Ramos (cell line): ENCODE measurements at regions not wholly inside any gene's neighbourhood (a gene's known extent, or its start where the extent isn't known, plus 50 kb on each side); places are given as distances from the start of the nearest gene placed in this dataset.

Experiments
- in situ Hi-C: fragments of 300-500 bp; cut with MboI; formaldehyde crosslinking; loops from one replicate; pipeline ENCODE4 v1.14.3; 2022; ENCODE audit warnings: low sequenced_read_pairs; ENCODE audit not compliant: unreplicated experiment

DNA sequence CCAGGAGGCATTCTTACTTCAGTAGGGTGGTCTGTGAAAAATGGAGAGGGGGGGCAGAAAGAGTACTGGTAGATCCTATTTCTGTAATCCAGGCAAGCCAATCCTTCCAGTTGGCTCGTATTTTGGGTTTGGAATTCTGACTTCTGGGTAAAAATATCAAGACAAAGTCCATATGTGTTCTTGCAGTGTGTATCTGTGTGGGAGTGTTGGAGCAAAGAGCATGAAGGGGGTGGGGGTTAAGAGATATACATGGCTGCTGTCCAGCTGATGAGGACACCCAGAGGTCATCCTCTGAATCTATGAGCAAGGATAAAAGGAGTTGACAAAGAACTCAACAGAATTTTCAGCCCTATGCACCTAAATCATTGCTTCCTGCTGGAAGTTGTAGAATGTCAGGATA is 375.8 kb upstream of the PIK3C3 start:
- in situ Hi-C loops: no loop called here

DNA sequence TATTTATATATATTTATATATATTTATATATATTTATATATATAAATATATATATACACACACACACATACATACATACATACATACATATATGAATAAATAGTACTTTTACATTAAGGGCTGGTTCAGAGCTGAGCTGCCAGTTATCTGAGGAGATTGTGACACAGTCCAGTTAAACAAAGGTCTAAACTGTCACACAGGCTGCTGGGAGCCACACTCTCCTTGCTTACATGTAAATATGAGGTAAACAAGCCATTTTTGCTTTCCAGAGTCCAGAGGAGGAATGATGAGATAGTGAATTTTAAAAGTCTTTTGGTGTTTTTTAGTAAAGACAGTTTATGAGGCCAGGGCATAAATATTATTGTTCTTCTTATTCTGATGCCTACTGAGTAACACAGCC is 377.5 kb upstream of the PIK3C3 start:
- in situ Hi-C loops: no loop called here

DNA sequence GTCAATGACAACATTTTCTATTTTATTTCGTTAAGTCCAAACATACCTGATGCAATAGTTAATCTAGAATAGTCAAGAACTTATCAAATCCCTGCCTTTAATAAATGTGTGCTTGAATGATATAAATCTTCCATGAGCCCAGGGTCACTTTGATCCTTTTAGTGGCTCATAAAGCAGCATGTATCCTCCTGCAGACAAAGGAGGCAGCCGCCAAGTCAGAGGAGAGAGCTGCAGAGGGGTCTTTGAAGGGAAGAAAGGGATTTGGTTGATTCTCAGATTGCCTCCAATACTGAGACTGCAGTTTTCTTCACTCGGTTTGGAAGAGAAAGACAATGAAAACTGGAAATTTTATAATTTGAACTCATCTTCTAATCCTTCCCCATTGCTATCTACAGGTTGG is 378.4 kb upstream of the PIK3C3 start:
- in situ Hi-C loops: no loop called here

DNA sequence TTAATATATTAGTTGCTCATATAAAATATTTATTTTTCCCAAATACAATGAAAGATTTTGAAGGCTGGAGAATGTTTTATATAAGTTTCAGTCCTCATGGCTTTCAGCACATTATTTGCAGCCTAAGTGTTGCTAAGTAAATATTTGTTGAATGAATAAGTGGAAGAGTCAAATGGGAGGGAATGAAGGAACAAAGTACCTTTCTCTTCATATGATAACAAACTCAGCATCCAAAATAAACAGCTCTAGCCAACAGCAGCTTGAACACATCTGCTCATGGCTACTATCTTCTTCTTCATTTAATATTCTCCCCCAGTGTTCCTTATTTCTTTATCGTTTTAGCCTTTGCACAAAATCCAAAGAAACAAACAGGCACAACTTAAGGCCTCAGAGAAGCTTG is 385.2 kb upstream of the PIK3C3 start:
- in situ Hi-C loops: no loop called here

DNA sequence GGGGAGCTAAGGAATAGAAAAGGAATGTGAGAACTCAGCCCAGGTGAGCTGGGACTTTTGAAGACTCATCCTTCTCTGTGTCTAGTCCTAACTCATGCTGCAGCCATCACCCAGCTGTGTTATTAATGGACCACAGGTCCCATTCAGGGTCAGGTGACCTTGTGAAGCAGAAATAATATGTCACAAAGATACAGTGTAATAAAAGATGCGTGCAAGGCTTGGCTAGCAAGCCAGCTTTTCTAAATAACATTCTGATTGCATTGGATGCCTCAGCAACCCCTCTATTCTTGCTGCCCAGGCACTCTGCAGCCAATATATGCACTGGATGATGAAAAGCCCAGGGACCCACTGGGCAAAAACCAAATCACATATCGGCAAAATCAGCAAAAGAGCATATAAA is 393.1 kb upstream of the PIK3C3 start:
- in situ Hi-C loops: no loop called here

DNA sequence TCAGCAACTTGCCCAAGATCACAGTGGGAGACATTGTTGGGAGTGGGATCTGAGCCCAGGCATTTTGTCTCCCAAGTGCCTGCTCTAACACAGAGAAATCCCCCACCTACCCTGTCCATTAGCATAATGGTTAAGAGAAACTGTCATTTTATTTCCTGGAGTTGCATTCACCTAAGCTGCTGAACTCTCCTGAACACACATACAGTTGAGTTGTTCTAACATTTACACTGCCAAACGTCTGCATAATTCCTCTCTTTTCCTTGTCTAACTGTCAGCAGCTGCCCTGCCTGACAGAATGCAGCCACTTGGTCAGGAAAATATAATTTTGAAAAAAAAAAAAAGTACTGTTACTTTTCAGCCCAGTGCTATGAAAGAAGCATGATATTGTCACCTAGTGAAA is 396.3 kb upstream of the PIK3C3 start:
- in situ Hi-C loops: no loop called here

DNA sequence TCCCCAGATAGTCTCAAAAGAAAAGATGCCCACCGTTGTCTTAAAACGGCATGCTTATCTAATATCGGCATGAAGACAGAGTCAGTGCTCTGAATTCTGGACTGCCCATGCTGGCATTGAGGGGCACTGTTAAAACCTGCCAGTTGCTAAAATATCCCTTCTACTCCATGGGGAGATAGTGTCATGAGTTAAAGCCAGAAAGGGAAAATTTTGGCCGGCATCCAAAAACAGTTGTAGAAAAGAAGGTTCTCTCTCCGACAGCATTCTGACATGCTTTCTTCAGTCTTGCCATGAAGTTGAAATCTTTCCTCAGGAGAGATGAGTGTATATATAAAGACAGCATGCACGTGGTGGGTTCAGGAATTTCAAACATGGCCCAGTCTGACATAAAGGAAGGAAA is 401.3 kb upstream of the PIK3C3 start:
- in situ Hi-C loops: no loop called here

DNA sequence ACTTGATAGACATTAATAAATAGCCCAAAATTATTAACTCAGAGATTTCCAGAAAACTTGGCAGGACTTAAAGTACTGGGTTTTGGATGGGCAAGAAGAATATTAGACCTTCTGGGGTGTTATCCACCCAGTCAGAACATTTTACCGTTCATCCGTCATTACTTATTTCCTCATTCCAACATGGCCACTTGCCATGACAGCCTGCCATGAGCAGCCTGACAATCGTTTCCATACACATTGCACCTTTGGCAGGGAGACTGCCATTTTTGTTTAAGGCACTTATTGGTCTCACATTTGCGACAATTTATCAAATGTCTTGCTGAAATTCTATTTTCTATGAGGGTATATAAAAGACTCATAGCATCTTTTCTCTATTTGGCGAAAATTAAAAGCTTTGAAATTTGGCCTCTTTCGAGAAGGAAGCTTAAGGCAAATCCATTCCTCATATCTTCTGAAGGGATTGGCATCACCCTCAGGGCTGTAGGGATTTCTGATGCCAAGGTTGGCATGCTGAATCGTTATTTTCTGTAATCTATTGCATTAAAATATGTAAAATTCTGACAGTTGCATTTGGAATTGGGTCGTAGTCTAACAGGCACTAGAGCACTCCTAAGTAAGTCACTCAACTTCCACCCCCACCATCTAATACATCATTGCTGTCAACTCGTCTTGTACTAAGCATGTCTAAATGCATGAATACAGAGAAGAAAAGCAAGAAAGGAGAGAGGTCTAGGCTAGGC is 406.3 kb upstream of the PIK3C3 start:
- in situ Hi-C loops: no loop called here

DNA sequence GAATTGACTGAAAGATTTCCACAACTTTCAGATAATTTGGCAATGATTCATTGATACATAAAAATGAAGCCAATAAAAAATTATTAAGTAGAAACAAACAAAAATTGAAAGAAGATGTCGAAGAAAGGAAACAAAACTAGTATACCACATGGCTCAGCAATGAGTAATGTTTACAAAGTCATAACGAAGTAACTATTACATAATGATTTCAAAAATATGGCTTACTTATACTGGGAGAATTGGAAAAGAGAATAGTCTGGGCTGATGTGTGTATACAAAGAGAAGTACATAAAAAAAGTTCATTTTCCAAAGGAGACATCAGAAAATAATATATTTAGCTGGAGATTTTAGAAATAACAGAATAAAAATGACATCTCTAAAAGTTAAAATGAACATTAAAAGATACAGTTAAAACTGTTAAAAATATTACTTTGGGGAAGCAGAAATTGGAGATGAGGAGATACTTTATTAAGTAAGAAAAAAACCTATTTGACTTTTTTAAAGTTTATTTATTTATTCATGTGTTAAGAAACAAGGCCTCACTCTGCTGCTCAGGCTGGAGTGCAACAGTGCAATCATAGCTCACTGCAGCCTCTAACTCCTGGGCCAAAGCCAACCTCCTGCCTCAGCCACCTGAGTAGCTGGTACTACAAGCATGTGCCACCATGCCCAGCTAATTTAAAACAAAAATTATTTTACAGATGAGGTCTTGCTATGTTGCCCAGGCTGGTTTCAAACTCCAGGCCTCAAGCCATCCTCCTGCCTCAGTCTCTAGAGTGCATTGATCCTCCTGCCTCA is 409.7 kb upstream of the PIK3C3 start:
- in situ Hi-C loops: no loop called here

DNA sequence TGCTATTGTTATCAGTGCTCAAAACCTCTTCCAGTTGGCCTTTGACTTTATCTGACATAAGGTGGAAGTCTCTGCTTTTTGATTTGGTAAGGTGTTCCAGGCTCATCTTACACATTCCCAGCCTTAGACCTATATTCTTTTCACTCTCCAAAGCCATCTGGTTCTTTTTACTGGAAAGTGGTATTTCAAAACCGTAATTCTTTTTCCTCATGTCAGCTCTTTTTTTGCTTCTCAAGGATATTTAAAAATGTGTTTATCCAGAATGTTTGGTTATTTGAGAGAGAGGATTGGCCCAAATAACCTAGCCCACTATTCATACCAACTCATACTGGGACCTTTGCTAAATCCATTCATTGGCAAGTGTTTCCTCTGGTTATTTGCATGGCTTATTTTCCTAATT is 411.2 kb upstream of the PIK3C3 start:
- in situ Hi-C loops: no loop called here

DNA sequence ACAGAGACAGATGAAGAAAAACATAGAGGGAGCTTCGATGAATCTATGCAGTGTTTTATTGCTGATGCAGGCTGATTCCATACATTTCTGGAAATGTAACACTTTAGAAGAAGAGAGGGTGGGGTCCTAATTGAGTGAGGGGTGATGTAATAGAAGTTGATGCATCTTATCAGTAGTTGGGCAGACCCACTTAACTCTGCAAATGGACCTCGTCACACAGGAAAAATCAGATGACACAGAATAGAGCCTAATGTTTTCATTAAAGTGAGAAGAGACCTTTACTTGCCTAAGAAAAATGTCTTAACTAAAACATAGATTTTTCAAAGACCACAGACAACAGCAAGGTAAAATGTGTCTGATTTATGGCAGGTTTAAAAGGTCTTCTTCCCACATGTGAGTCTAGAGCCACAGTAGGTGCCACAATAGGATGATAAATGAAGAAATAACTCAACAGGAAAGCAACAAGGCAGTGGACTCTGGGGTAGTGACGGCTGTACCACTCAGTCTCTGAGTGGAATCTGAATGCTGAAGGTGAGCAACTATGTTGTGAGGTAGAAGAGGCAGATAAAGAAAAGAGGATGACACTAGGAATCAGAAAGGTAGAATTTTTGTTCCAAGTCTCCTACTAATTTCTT is 414.7 kb upstream of the PIK3C3 start:
- in situ Hi-C loops: no loop called here

DNA sequence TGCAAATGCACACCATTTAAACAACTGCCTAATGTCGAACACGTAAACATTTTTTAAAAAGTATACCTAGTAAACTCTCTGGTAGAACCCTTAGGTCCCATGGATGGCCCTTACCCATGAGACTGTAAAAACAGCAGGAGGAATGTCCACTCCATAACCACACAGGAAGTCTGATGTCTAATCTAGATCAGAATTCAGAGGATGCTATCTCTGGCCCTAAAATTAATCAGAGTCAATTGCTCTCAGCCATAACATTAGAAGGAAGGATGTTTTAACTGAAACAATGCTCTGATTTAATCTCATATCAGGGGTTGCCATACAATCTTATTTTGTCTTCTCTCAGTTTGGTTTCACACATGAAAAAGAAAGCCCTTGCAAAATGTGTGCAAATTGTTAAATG is 416.3 kb upstream of the PIK3C3 start:
- in situ Hi-C loops: no loop called here

DNA sequence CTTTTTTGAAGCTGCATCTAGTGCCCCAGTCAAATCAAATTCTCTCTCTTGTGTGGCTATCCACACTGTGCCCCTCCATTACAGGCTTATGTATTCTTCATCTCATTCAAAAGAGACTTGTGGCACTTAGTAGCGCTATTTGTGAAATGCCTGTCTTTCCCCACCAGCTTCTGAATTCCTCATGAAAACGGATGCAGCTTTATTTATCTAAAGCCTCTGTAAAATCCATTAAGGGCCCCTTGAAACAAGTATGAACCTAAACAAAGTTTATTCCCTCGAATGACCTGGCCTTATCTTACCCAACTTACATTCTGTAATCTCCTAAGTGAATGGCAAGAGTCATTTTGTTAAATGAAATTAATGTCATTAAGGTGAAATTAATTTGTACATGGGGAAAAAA is 417.4 kb upstream of the PIK3C3 start:
- in situ Hi-C loops: no loop called here

DNA sequence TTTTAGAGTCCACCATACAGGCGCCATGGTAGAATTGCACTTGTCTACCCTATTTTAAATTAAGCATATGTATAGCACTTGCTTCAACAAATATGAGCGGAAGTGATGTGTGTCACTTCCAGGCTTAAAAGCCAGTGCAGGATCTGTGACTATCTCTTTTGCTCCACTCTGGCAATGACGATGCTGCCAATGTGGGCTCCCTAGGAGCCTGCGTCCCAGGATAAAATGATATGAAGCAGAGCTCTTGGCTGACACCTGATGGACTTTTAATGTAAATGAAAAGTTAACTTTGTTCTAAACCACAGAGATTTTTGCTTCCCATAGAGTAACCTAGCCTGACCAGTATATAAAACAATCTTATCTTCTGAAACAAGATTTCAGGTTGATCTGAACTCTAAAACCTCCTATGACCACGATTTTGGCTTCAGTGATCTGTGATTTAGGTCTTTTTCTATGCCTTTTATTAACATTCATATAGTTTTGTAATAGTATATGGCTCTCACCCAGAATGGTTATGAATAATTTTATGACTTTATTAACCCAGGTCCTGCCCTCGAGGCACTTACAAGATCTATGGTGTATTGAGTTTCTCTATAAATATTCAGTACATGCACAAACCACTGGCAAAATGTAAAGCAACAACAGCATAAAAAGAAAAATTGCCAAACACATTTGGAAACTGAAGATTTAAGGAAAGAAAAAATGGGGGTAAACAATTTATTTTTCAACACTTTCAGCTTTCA is 422.5 kb upstream of the PIK3C3 start:
- in situ Hi-C loops: no loop called here

DNA sequence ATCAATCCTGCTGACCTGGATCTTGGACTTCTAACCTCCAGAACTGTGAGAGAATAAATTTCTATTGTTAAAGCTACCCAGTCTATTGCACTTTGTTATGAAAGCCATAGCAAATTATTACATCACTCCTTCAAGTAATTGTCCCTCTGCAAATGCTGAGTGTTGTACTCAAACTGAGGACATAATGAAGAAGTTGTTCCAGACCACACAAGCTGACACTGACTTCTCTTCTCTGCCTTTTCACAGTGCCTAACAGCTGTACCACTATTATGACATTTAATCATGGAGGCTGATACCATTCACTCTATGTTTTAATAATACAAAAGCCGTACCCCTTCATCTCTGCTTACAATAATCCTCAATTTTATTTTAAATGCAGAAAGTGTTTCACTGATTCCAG is 424.1 kb upstream of the PIK3C3 start:
- in situ Hi-C loops: no loop called here

DNA sequence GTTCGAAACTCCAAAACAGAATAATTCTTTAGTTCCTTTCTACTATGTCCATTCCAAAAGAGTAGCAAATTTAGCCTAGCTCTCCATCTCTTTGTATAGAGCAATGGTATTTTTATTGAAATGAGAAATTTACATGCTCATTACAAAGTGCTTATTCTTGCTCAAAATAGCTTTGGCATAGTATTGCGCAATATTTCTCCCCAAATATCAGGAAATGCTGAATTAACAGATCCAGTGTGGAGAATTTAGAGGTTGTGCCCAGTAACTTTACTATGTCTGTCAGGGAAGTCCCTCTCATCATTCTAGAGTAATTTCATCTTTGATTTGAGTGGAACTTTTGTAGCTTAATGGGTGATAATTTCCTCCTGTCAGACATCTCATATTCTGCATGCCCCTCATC is 425.9 kb upstream of the PIK3C3 start:
- in situ Hi-C loops: no loop called here

DNA sequence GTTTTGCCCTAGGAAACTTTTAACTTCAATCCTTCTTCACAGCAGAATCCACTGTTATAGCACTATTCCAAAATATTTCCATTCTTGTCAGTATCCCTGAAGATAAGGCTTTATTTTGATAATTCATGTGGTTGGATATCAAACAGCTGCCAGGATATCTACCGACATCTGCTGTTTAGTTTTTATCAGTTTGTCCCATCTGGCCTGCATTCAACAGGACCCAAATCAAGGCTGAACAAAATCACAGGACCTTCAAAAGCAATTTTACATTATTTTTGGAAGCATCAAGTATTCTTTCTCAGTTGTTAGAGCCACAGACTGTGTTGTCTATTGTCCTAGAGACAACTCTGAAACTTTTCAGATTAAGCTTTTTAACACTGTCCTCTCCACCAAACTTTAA is 429.0 kb upstream of the PIK3C3 start:
- in situ Hi-C loops: no loop called here

DNA sequence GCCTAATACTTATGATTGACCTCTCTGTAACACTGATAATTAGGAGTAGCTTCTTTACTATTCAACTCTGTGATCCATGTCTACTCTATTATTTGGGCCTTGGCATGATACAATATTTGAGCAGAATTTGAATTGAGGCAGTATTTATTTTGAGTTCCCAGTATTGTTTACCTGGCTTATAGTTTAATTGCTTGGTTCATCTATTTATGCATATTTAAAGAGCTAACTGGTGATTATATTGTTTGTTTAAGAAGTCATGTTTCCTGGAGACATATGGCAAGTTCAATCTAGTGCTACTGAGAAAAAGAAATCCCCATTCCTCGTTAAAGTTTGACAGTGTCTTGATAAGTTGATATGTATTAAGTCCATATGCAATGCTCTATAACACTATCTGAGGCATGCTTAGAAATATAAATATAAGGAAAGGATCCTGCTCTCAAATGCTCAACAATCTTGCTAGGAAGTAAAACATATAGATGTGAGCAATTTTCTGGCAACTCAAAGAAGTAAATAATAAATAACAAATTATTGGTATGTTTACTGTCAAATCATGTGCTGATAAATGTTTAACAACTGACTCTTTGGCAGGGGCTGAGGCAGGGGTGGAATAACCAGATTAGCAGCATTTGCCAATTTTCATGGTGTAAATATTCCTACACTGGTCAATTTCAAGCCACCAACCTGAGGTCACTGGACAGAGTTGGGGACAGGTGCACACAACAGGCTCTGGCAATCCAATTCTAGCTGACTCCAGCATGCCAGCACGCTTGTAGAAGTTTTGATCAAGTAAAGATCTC is 430.2 kb upstream of the PIK3C3 start:
- in situ Hi-C loops: no loop called here

DNA sequence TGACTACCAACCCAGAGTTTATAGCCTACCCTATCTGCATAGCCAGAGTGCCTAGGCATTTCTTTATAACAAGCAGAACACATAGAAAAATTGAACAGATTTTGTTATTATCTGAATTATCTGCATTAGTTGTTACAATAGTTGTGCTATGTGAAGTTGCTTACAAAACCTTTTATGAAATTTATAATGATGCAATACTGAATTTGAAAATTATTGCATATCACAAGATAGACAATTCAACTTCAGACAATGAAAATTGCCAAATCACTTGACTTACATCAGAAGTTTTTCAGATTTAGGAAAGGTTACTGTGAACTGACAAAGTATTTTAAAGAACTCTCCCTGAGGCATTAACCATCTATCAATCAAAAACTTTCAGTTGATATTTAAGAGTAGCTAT is 437.9 kb upstream of the PIK3C3 start:
- in situ Hi-C loops: no loop called here

DNA sequence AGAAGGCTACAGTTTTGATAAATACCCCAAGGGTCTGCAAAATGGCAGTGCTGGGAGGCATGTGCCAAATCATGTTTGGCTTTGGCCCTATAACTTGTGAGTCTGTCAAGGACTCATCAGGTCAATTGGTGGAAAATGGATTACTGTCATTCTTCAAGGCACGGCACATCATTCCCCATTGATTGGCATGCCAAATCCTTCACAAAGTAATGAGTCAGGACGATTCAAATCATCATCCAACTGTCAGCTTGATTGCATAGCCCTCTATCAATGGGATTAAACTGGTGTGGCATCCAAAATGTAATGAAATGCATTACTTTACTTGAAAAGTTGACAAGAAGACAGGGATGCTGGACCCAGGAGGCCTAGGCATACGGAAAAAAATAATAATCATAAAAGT is 441.6 kb upstream of the PIK3C3 start:
- in situ Hi-C loops: no loop called here
